Mesothelial cell of epicardium (in vitro differentiated cells): ENCODE measurements at regions not wholly inside any gene's neighbourhood (a gene's known extent, or its start where the extent isn't known, plus 50 kb on each side); places are given as distances from the start of the nearest gene placed in this dataset.
A peak's percentile ranks its signal among the peaks of the same experiment; 100 is the strongest.

ENCODE experiments used
- DNase-seq, 2 experiments: peaks; one replicate each; pipeline ENCODE4 v3.0.0; 2021; ENCODE audit warnings: low spot score in 2 of 2; ENCODE audit not compliant: unreplicated experiment in 2 of 2
- H3K27ac Mint-ChIP-seq: 2 replicates; pipeline ENCODE4 v1.8.0; 2021; ENCODE audit warnings: mixed read lengths
- H3K27me3 Mint-ChIP-seq: 2 replicates; pipeline ENCODE4 v1.8.0; 2021; ENCODE audit warnings: low read depth, mixed read lengths
- H3K36me3 Mint-ChIP-seq: 2 replicates; pipeline ENCODE4 v1.8.0; 2021; ENCODE audit warnings: mixed read lengths
- H3K4me1 Mint-ChIP-seq: 2 replicates; pipeline ENCODE4 v1.8.0; 2021; ENCODE audit warnings: mixed read lengths
- H3K4me3 Mint-ChIP-seq: 2 replicates; pipeline ENCODE4 v1.8.0; 2021; ENCODE audit warnings: mild to moderate bottlenecking, moderate library complexity, mixed read lengths
- H3K9me3 Mint-ChIP-seq: 2 replicates; pipeline ENCODE4 v1.8.0; 2021; ENCODE audit warnings: mixed read lengths
- TF ChIP-seq, protein P1 (sequence below): fragments of 200-600 bp; sonication (generic); IDR thresholded peaks from one replicate; pipeline ENCODE4 v1.5.0; 2021; ENCODE audit warnings: antibody characterized with exemption; ENCODE audit not compliant: unreplicated experiment

DNA sequence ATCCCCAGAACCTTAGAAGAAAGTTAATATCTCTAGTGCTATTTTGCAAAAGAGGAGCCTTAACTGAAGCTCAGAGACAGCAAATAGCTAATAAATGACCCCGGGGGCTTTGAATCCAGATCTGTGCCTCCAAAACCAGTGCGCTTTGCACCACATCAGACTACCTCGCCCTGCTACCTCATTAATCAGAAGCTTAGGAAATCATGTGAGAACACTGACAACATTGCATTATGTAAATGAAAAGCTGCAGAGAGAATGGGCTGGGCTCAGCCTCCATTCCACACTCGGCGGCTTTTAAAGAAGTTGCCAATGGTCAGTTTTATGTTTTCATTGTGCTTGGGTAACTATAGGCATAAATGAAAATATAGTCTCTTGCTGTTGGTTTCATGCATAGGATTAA lies 54.0 kb upstream of the STMND1 start:
- Mint-ChIP-seq H3K27me3 (no peaks in the 10 kb centered on the region), H3K27ac (no peak overlapping the region), H3K36me3 (no peaks in the 10 kb centered on the region), H3K9me3 (peaks cover 4% of the 10 kb centered on the region), H3K4me1 (peaks cover 16% of the 10 kb centered on the region), H3K4me3 (no peak overlapping the region)
- no peak for DNase-seq
- TF ChIP-seq, protein P1, sequence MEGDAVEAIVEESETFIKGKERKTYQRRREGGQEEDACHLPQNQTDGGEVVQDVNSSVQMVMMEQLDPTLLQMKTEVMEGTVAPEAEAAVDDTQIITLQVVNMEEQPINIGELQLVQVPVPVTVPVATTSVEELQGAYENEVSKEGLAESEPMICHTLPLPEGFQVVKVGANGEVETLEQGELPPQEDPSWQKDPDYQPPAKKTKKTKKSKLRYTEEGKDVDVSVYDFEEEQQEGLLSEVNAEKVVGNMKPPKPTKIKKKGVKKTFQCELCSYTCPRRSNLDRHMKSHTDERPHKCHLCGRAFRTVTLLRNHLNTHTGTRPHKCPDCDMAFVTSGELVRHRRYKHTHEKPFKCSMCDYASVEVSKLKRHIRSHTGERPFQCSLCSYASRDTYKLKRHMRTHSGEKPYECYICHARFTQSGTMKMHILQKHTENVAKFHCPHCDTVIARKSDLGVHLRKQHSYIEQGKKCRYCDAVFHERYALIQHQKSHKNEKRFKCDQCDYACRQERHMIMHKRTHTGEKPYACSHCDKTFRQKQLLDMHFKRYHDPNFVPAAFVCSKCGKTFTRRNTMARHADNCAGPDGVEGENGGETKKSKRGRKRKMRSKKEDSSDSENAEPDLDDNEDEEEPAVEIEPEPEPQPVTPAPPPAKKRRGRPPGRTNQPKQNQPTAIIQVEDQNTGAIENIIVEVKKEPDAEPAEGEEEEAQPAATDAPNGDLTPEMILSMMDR, result no peak

- Mint-ChIP-seq H3K9me3 (peaks cover 4% of the 10 kb centered on the region), H3K27me3 (no peaks in the 10 kb centered on the region), H3K4me1 (peaks cover 24% of the 10 kb centered on the region), H3K36me3 (no peaks in the 10 kb centered on the region), H3K27ac (no peak overlapping the region), H3K4me3 (no peak overlapping the region)
- TF ChIP-seq, protein P1, result no peak
- DNase-seq, result no peak
These were observed 56.1 kb upstream of the STMND1 start for GRCh38 chr6:17045581-17046322.

GRCh38 chr6:17043148-17043522 lies 58.7 kb upstream of the STMND1 start:
- Mint-ChIP-seq H3K9me3 (peaks cover 4% of the 10 kb centered on the region), H3K27ac (no peak overlapping the region), H3K36me3 (no peaks in the 10 kb centered on the region), H3K27me3 (peaks cover 1% of the 10 kb centered on the region), H3K4me1 (peaks cover 20% of the 10 kb centered on the region), H3K4me3 (no peak overlapping the region)
- TF ChIP-seq, protein P1, result no peak
- DNase-seq, result no peak

DNA sequence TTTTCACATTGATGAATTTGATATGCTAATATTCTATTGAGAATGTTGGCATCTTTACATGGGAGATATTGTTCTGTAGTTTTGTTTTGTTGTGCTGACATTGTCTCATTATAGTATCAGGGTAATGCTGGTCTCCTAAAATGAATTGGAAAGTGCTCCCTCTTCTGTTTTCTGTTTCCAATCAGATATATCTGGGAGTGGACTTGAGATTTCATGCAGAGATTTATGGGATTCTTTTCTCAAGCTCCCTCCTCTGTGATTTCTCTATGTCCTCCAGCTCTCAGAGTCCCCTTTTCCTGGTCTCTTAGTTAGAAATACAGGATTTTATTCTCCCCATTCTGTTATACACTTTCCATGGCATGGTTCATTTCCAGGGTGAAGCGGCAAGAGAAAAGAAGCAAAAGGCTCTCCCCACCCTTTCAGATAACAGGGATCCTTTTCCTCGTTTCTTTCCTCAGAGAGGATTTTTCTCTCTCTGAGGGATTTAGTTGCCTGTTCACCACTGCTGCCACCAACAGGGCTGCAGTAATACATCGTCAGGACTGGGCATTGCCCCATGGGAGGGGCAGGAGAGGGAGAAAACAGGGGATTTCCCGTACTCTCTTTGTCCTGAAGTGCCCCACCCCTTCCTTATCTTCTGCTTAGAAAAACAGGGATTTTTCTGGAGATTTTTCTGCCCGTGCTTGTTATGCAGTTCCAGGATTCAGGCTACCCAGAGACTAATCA lies 59.3 kb upstream of the STMND1 start:
- DNase-seq, result no peak
- Mint-ChIP-seq H3K4me3 (peak overlapping the region; percentile 36), H3K27ac (peak overlapping the region; percentile 85)

DNA sequence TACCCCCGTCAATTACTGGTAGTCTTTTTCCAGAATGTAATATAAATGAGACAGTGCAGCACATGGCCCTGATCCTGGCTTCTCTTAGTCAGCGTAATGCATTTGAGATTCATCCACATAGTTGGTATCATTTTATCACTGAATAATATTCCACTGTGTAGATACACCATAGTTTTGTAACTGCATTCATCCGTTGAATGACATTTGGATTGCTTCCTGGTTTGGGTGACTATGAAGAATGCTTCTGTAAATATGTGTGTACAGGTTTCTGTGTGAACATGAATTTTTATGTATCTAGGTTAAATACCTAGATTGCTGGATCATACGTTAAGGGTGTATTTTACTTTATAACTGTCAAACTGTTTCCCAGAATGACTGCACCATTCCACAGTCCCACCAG lies 62.6 kb upstream of the STMND1 start:
- Mint-ChIP-seq H3K36me3 (no peaks in the 10 kb centered on the region), H3K9me3 (peaks cover 7% of the 10 kb centered on the region), H3K4me1 (peaks cover 18% of the 10 kb centered on the region), H3K4me3 (no peak overlapping the region), H3K27ac (no peak overlapping the region), H3K27me3 (peaks cover 12% of the 10 kb centered on the region)
- DNase-seq, result no peak
- TF ChIP-seq, protein P1, result no peak

More for the DNA sequence above, 59.3 kb upstream of the STMND1 start:
- TF ChIP-seq, protein P1, result no peak
- Mint-ChIP-seq H3K9me3 (peaks cover 8% of the 10 kb centered on the region), H3K36me3 (no peaks in the 10 kb centered on the region), H3K4me1 (peaks cover 14% of the 10 kb centered on the region), H3K27me3 (peaks cover 4% of the 10 kb centered on the region)
